AG09309 (cell line): ENCODE measurements at regions not wholly inside any gene's neighbourhood (a gene's known extent, or its start where the extent isn't known, plus 50 kb on each side); places are given as distances from the start of the nearest gene placed in this dataset.

Experiments used
- DNase-seq: peaks from one replicate; pipeline ENCODE4 v3.0.0-alpha.2; 2010; ENCODE audit warnings: low read depth
- H3K4me3 ChIP-seq: 2 replicates; pipeline ENCODE4 v1.5.1; 2011; ENCODE audit warnings: mild to moderate bottlenecking, low read depth, low read length, moderate library complexity; ENCODE audit not compliant: control insufficient read depth
- TF ChIP-seq, protein P1 (sequence below): IDR thresholded peaks from 2 replicates; pipeline ENCODE4 v1.5.1; 2011; ENCODE audit warnings: mild to moderate bottlenecking, low read depth, low read length, inconsistent platforms; ENCODE audit not compliant: insufficient read depth, control insufficient read depth; ENCODE audit errors: missing control alignments

- H3K4me3 ChIP-seq, result no peak overlapping the region
- TF ChIP-seq, protein P1, sequence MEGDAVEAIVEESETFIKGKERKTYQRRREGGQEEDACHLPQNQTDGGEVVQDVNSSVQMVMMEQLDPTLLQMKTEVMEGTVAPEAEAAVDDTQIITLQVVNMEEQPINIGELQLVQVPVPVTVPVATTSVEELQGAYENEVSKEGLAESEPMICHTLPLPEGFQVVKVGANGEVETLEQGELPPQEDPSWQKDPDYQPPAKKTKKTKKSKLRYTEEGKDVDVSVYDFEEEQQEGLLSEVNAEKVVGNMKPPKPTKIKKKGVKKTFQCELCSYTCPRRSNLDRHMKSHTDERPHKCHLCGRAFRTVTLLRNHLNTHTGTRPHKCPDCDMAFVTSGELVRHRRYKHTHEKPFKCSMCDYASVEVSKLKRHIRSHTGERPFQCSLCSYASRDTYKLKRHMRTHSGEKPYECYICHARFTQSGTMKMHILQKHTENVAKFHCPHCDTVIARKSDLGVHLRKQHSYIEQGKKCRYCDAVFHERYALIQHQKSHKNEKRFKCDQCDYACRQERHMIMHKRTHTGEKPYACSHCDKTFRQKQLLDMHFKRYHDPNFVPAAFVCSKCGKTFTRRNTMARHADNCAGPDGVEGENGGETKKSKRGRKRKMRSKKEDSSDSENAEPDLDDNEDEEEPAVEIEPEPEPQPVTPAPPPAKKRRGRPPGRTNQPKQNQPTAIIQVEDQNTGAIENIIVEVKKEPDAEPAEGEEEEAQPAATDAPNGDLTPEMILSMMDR, result no peak
- DNase-seq, result no peak
Observed at GRCh38 chr6:5865506-5866031, 141.2 kb downstream of the NRN1 start.

DNA sequence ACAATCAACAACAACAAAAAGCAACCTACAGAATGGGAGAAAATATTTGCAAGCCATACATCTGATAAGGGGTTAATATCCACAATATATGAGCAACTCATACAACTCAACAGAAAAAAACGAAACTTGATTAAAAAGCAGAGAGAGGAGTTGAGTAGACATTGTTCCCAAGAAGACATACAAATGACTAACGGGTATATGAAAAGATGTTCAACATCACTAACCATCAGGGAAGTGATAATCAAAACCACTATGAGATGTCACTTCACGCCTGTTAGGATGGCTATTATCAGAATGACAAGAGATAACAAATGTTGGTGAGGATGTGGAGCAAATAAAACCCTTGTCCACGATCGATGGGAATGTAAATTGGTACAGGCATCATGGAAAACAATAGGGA, 145.9 kb downstream of the NRN1 start:
- TF ChIP-seq, protein P1, result no peak
- no peak overlapping the region for H3K4me3 ChIP-seq
- no peak for DNase-seq

DNA sequence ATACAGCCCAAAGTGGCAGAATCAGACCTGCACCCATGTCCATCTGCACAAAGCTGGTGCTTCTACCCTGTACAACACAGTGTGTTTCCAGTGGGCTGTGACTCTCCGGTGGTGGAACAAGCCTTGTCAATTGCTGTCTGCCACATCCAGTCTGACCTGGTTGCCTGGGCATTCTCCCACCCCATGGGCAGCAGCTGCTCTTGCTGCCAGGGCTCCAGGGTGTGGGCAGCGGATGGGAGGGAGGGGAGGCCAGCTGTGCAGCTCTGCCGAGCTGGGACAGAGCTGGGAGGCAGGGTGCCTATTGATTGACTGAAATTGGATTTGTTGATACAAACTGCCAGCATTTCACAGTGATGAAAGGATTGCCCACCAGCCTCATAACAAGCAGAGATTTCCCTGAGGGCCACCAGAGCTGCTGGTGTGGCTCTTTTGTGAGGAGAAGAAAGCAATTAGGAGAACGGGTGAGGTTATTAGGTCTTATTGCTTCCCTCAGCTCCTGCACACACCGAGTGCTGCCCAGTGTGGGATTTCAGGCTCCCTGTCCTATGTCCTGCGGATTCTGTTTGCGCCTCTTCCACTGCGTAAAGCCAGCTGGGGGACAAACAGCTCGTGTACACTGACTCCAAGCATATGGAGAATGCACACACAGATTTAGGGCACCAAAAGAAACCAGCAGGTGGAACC, 150.8 kb downstream of the NRN1 start:
- TF ChIP-seq, protein P1, result no peak
- no peak for DNase-seq

GRCh38 chr6:5854899-5855298, 151.8 kb downstream of the NRN1 start:
- H3K4me3 ChIP-seq, result no peak overlapping the region
- no peak for DNase-seq

More for the DNA sequence above, 150.8 kb downstream of the NRN1 start:
- no peak overlapping the region for H3K4me3 ChIP-seq

GRCh38 chr6:5851261-5851757, 155.4 kb downstream of the NRN1 start:
- no peak overlapping the region for H3K4me3 ChIP-seq
- DNase-seq, result no peak

More at GRCh38 chr6:5854899-5855298, 151.8 kb downstream of the NRN1 start:
- TF ChIP-seq, protein P1, result no peak

DNA sequence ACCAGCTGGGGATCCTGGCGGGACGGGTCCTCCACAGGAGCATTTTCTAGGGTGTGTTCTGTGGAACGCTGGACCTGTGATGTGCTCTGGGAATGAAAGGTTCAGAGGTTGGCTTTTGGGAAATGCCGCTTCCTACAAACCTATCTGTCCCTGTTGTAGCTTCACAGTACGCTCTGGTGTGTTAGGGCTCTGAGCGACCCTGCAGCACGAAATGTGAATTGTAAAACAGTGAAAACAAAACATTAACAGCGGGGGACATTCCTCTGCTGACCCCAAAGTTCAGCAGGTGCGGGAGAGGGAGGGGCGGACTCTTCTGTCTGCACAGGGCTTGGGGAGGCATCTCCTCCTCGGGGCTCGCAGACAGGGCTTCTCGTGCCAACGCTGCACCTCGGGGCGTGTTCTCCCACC, 155.9 kb downstream of the NRN1 start:
- no peak overlapping the region for H3K4me3 ChIP-seq
- TF ChIP-seq, protein P1, result no peak
- no peak for DNase-seq

More at GRCh38 chr6:5851261-5851757, 155.4 kb downstream of the NRN1 start:
- TF ChIP-seq, protein P1, result no peak
